AG10803 (cell line): ENCODE measurements at regions not wholly inside any gene's neighbourhood (a gene's known extent, or its start where the extent isn't known, plus 50 kb on each side); places are given as distances from the start of the nearest gene placed in this dataset.

Experiments
- DNase-seq: peaks from one replicate; pipeline ENCODE4 v3.0.0; 2010; ENCODE audit warnings: low read depth
- H3K4me3 ChIP-seq: 2 replicates; pipeline ENCODE4 v1.5.1; 2011; ENCODE audit warnings: mild to moderate bottlenecking, low read length, control low read depth
- CTCF ChIP-seq: conservative IDR thresholded peaks from 2 replicates; pipeline ENCODE4 v1.5.1; 2011; ENCODE audit warnings: mild to moderate bottlenecking, low read length, control low read depth, inconsistent platforms

- TF ChIP-seq CTCF: no peak
- no peak for DNase-seq
Observed at GRCh38 chr20:40103420-40103819, 585.6 kb downstream of the MAFB start.

GRCh38 chr20:40101560-40101959 is 587.5 kb downstream of the MAFB start:
- H3K4me3 ChIP-seq: no peak overlapping the region
- TF ChIP-seq CTCF: no peak
- DNase-seq: no peak

More at GRCh38 chr20:40103420-40103819, 585.6 kb downstream of the MAFB start:
- H3K4me3 ChIP-seq: no peak overlapping the region

- no peak overlapping the region for H3K4me3 ChIP-seq
- no peak for TF ChIP-seq CTCF
- DNase-seq: no peak
Observed at GRCh38 chr20:40100261-40100660, 588.8 kb downstream of the MAFB start.

GRCh38 chr20:40090236-40090635 is 598.8 kb downstream of the MAFB start:
- no peak for DNase-seq
- TF ChIP-seq CTCF: no peak
- no peak overlapping the region for H3K4me3 ChIP-seq

- DNase-seq: no peak
- no peak for TF ChIP-seq CTCF
- H3K4me3 ChIP-seq: no peak overlapping the region
Observed at GRCh38 chr20:40087496-40087895, 601.5 kb downstream of the MAFB start.

GRCh38 chr20:40085513-40085912 is 603.5 kb downstream of the MAFB start:
- TF ChIP-seq CTCF: no peak
- H3K4me3 ChIP-seq: no peak overlapping the region
- no peak for DNase-seq

- no peak for DNase-seq
- H3K4me3 ChIP-seq: no peak overlapping the region
- TF ChIP-seq CTCF: no peak
Observed at GRCh38 chr20:40082436-40082835, 606.6 kb downstream of the MAFB start.
